B cell (primary cell): ENCODE measurements at regions not wholly inside any gene's neighbourhood (a gene's known extent, or its start where the extent isn't known, plus 50 kb on each side); places are given as distances from the start of the nearest gene placed in this dataset.

ENCODE experiments used
- ATAC-seq: fragments of 200-7000 bp; cut with Tn5 transposase; one replicate; pipeline ENCODE4 v1.10.0; 2021; ENCODE audit warnings: low read depth, mild to moderate bottlenecking, moderate number of reproducible peaks, moderate library complexity
- CTCF ChIA-PET: fragments of 350-600 bp; sonication (Branson Sonifier 250); formaldehyde crosslinking; loops from one replicate; lab custom pipeline; 2021; ENCODE audit warnings: antibody characterized with exemption, inconsistent platforms; lab: Charles Lee
- POLR2A ChIA-PET: fragments of 350-600 bp; sonication (Branson Sonifier 250); formaldehyde crosslinking; loops from one replicate; lab custom pipeline; 2021; ENCODE audit warnings: antibody characterized with exemption; lab: Charles Lee
- DNase-seq: peaks from one replicate; pipeline ENCODE4 v3.0.0; 2013
- H2AFZ ChIP-seq: 2 replicates; pipeline ENCODE4 v1.6.1; 2012; ENCODE audit warnings: mild to moderate bottlenecking, low read depth, low read length; ENCODE audit not compliant: insufficient read depth, poor library complexity, severe bottlenecking
- H3K27ac ChIP-seq, 2 donors: 1 replicate in 1 of 2; 2 replicates in 1 of 2; pipeline ENCODE4 v1.5.1; 2012 to 2013; ENCODE audit warnings: low read length in 2 of 2, mild to moderate bottlenecking in 2 of 2, moderate library complexity in 1 of 2
- H3K27me3 ChIP-seq, 4 experiments: fragments of 200-600 bp in 1 of 4; sonication (generic) in 1 of 4; replicated peaks in 1 of 4; 1 replicate in 2 of 4; 2 replicates in 2 of 4; pipeline versions ENCODE4 v1.6.1 to v1.7.0; 2013 to 2016; ENCODE audit warnings: low read length in 3 of 4, mild to moderate bottlenecking in 2 of 4, mixed read lengths in 1 of 4, moderate library complexity in 1 of 4; ENCODE audit not compliant: insufficient read depth in 4 of 4, control insufficient read depth in 3 of 4; ENCODE audit errors: control extremely low read depth in 1 of 4
- H3K36me3 ChIP-seq, 2 experiments: replicated peaks in 1 of 2; 1 replicate in 1 of 2; 2 replicates in 1 of 2; pipeline versions ENCODE4 v1.6.1 to v1.7.1; 2013; ENCODE audit warnings: low read length in 1 of 2; ENCODE audit not compliant: insufficient read depth in 2 of 2, control insufficient read depth in 1 of 2; ENCODE audit errors: control extremely low read depth in 1 of 2, extremely low read depth in 1 of 2
- H3K4me1 ChIP-seq, 2 donors: fragments of 200-600 bp in 1 of 2; sonication (generic) in 1 of 2; 1 replicate in 1 of 2; 2 replicates in 1 of 2; pipeline versions ENCODE4 v1.5.1 to v1.6.1; 2013 to 2017; ENCODE audit warnings: low read length in 2 of 2; ENCODE audit not compliant: control insufficient read depth in 2 of 2, insufficient read depth in 2 of 2
- H3K4me2 ChIP-seq: replicated peaks from 2 replicates; pipeline ENCODE3; 2012; ENCODE audit warnings: mild to moderate bottlenecking, low read depth, low read length; ENCODE audit not compliant: poor library complexity, severe bottlenecking
- H3K4me3 ChIP-seq, 5 experiments: fragments of 200-600 bp in 1 of 5; sonication (generic) in 1 of 5; 1 replicate in 3 of 5; 2 replicates in 2 of 5; pipeline versions ENCODE4 v1.5.1 to v1.7.0; 2011 to 2016; ENCODE audit warnings: low read length in 4 of 5, mild to moderate bottlenecking in 4 of 5, low read depth in 2 of 5, control low read depth in 1 of 5, moderate library complexity in 1 of 5; ENCODE audit not compliant: insufficient read depth in 1 of 5; ENCODE audit errors: control extremely low read depth in 1 of 5, extremely low read depth in 1 of 5
- H3K79me2 ChIP-seq: fragments of 200-600 bp; sonication (generic); one replicate; pipeline ENCODE4 v1.6.0; 2016; ENCODE audit warnings: low read length; ENCODE audit not compliant: control insufficient read depth, insufficient read depth
- H3K9ac ChIP-seq: fragments of 200-600 bp; sonication (generic); 2 replicates; pipeline ENCODE4 v1.6.1; 2017; ENCODE audit warnings: mild to moderate bottlenecking, low read length, moderate library complexity
- H3K9me3 ChIP-seq, 3 donors: one replicate each; pipeline versions ENCODE4 v1.6.1 to v1.7.1; 2013; ENCODE audit warnings: low read length in 2 of 3; ENCODE audit not compliant: control insufficient read depth in 2 of 3, insufficient read depth in 1 of 3; ENCODE audit errors: control extremely low read depth in 1 of 3
- H4K20me1 ChIP-seq: 2 replicates; pipeline ENCODE4 v1.6.0; 2012; ENCODE audit warnings: mild to moderate bottlenecking, low read length; ENCODE audit not compliant: insufficient read depth, control insufficient read depth, poor library complexity, severe bottlenecking
- H3K27ac Mint-ChIP-seq: one replicate; pipeline ENCODE4 v1.8.0; 2021; ENCODE audit warnings: mixed read lengths
- H3K27me3 Mint-ChIP-seq: one replicate; pipeline ENCODE4 v1.8.0; 2021; ENCODE audit warnings: mixed read lengths
- H3K4me1 Mint-ChIP-seq: one replicate; pipeline ENCODE4 v1.8.0; 2021; ENCODE audit warnings: mixed read lengths
- H3K4me3 Mint-ChIP-seq: one replicate; pipeline ENCODE4 v1.8.0; 2021; ENCODE audit warnings: mixed read lengths
- H3K9me3 Mint-ChIP-seq: one replicate; pipeline ENCODE4 v1.8.0; 2022; ENCODE audit warnings: mixed read lengths; ENCODE audit not compliant: insufficient read depth
- EZH2 ChIP-seq: IDR thresholded peaks from 2 replicates; pipeline ENCODE4 v1.6.1; 2012; ENCODE audit warnings: borderline replicate concordance, low read depth, mild to moderate bottlenecking, moderate library complexity, low read length; ENCODE audit not compliant: insufficient read depth, poor library complexity, severe bottlenecking
- WGBS: methylation state at CpG from one replicate; pipeline ENCODE4 v1.1.5; 2013; ENCODE audit warnings: missing lambda C conversion rate; ENCODE audit not compliant: insufficient coverage; 5-methylcytosine and 5-hydroxymethylcytosine counted together
- intact Hi-C: fragments of 100-400 bp; cut with micrococcal nuclease; formaldehyde crosslinking; loops from one replicate; pipeline ENCODE4 v1.10.0; 2022
- TF ChIP-seq, protein P1 (sequence below): fragments of 200-600 bp; IDR thresholded peaks from one replicate; pipeline ENCODE4 v1.8.0; 2022; ENCODE audit warnings: antibody characterized with exemption, mild to moderate bottlenecking

DNA sequence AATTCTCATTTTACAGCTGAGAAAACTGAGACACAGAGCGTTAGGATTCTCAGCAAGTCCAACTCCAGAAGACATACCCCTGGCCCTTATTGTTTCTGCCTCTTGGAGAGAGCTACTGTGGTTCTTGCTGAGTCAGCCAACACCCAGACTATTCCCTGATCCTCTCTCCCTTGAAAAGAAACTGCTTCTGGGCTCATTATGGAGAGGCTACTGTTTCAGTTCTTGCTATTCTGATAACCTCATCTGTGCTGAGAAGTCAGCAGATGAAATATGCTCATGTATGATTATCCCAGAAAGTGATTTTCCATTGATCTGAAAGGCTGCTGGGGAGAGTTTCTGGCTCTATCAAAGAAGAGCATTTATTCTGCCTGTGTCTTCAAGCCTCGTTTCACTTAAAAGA lies 455.6 kb upstream of the COBL start:
- H3K79me2 ChIP-seq, result no peaks in the 10 kb centered on the region
- no peak overlapping the region for H3K27ac ChIP-seq
- Mint-ChIP-seq H3K9me3 (peaks cover 2% of the 10 kb centered on the region), H3K27me3 (no peaks in the 10 kb centered on the region), H3K4me3 (no peak overlapping the region), H3K4me1 (no peaks in the 10 kb centered on the region), H3K27ac (no peak overlapping the region)
- H3K4me1 ChIP-seq, result no peaks in the 10 kb centered on the region
- no peak for TF ChIP-seq EZH2
- TF ChIP-seq, protein P1, sequence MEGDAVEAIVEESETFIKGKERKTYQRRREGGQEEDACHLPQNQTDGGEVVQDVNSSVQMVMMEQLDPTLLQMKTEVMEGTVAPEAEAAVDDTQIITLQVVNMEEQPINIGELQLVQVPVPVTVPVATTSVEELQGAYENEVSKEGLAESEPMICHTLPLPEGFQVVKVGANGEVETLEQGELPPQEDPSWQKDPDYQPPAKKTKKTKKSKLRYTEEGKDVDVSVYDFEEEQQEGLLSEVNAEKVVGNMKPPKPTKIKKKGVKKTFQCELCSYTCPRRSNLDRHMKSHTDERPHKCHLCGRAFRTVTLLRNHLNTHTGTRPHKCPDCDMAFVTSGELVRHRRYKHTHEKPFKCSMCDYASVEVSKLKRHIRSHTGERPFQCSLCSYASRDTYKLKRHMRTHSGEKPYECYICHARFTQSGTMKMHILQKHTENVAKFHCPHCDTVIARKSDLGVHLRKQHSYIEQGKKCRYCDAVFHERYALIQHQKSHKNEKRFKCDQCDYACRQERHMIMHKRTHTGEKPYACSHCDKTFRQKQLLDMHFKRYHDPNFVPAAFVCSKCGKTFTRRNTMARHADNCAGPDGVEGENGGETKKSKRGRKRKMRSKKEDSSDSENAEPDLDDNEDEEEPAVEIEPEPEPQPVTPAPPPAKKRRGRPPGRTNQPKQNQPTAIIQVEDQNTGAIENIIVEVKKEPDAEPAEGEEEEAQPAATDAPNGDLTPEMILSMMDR, result no peak
- H3K36me3 ChIP-seq, result no peaks in the 10 kb centered on the region
- H3K27me3 ChIP-seq, result no peaks in the 10 kb centered on the region
- intact Hi-C loops, result no loop called here
- CTCF ChIA-PET, result no interaction called here
- H2AFZ ChIP-seq, result no peak overlapping the region
- DNase-seq (no peak), ATAC-seq (no peak)
- H4K20me1 ChIP-seq, result no peaks in the 10 kb centered on the region
- no peak overlapping the region for H3K4me3 ChIP-seq
- H3K4me2 ChIP-seq, result no peak overlapping the region
- WGBS, result 93% methylated on average over 2 of the region's 2 CpGs
- no peak overlapping the region for H3K9ac ChIP-seq
- POLR2A ChIA-PET, result no interaction called here
- peaks cover 0 to 2% (median 0%) of the 10 kb centered on the region in 3 donors for H3K9me3 ChIP-seq

GRCh38 chr7:51764976-51765375 lies 448.4 kb upstream of the COBL start:
- no peak overlapping the region for H3K4me3 Mint-ChIP-seq
- H3K9me3 Mint-ChIP-seq, result peaks cover 4% of the 10 kb centered on the region
- H3K36me3 ChIP-seq, result no peaks in the 10 kb centered on the region
- H3K9me3 ChIP-seq, result no peaks in the 10 kb centered on the region
- no peak overlapping the region for H3K27ac Mint-ChIP-seq
- H3K27me3 ChIP-seq, result no peaks in the 10 kb centered on the region
- ChIA-PET CTCF (no interaction called here), POLR2A (no interaction called here)
- no peak overlapping the region for H3K4me3 ChIP-seq
- no peaks in the 10 kb centered on the region for H3K4me1 ChIP-seq
- H4K20me1 ChIP-seq, result no peaks in the 10 kb centered on the region
- H3K9ac ChIP-seq, result no peak overlapping the region
- H3K4me1 Mint-ChIP-seq, result no peaks in the 10 kb centered on the region
- H3K4me2 ChIP-seq, result no peak overlapping the region
- no peaks in the 10 kb centered on the region for H3K27me3 Mint-ChIP-seq
- WGBS, result no CpG with 5 or more reads among the region's 2 CpGs
- H2AFZ ChIP-seq, result no peak overlapping the region
- H3K27ac ChIP-seq, result no peak overlapping the region
- TF ChIP-seq EZH2, result no peak
- TF ChIP-seq, protein P1, result no peak
- intact Hi-C loops, result no loop called here
- H3K79me2 ChIP-seq, result no peaks in the 10 kb centered on the region
- no peak for DNase-seq
- no peak for ATAC-seq
